GM19324 (cell line): ENCODE measurements at regions not wholly inside any gene's neighbourhood (a gene's known extent, or its start where the extent isn't known, plus 50 kb on each side); places are given as distances from the start of the nearest gene placed in this dataset.
"Not testable (repeated sequence)": the region's sequence is repeated elsewhere in the genome, so short reads cannot be mapped to it uniquely, and the experiment has no call there.

Source experiments
- ATAC-seq: cut with Tn5 transposase; IDR thresholded peaks from one replicate; pipeline ENCODE4 v1.9.1; 2021; ENCODE audit warnings: mild to moderate bottlenecking, moderate library complexity; ENCODE audit not compliant: unreplicated experiment, low FRiP score

GRCh38 chr16:51254390-51254789 lies 103.3 kb upstream of the SALL1 start:
- ATAC-seq: not testable (repeated sequence)

GRCh38 chr16:51248217-51248616 lies 97.1 kb upstream of the SALL1 start:
- ATAC-seq: no peak

- no peak for ATAC-seq
Observed at GRCh38 chr16:51245658-51245995, 94.6 kb upstream of the SALL1 start.

- ATAC-seq: no peak
Observed at GRCh38 chr16:51244887-51245657, 94.0 kb upstream of the SALL1 start.

GRCh38 chr16:51243936-51244436 lies 92.9 kb upstream of the SALL1 start:
- no peak for ATAC-seq

GRCh38 chr16:51242296-51242994 lies 91.4 kb upstream of the SALL1 start:
- ATAC-seq: no peak

- no peak for ATAC-seq
Observed at GRCh38 chr16:51239196-51239595, 88.1 kb upstream of the SALL1 start.

- no peak for ATAC-seq
Observed at GRCh38 chr16:51237861-51238378, 86.8 kb upstream of the SALL1 start.

GRCh38 chr16:51237207-51237606 lies 86.1 kb upstream of the SALL1 start:
- no peak for ATAC-seq

- ATAC-seq: no peak
Observed at GRCh38 chr16:51236583-51236982, 85.5 kb upstream of the SALL1 start.

GRCh38 chr16:51231702-51232101 lies 80.6 kb upstream of the SALL1 start:
- ATAC-seq: no peak

- not testable (repeated sequence) for ATAC-seq
Observed at GRCh38 chr16:51230035-51230434, 79.0 kb upstream of the SALL1 start.

- ATAC-seq: no peak
Observed at GRCh38 chr16:51228097-51228659, 77.1 kb upstream of the SALL1 start.

- ATAC-seq: no peak
Observed at GRCh38 chr16:51225878-51226277, 74.8 kb upstream of the SALL1 start.

- no peak for ATAC-seq
Observed at GRCh38 chr16:51224317-51224716, 73.2 kb upstream of the SALL1 start.

- ATAC-seq: no peak
Observed at GRCh38 chr16:51222016-51222415, 70.9 kb upstream of the SALL1 start.

- ATAC-seq: no peak
Observed at GRCh38 chr16:51211148-51211547, 60.1 kb upstream of the SALL1 start.

GRCh38 chr16:51210087-51210486 lies 59.0 kb upstream of the SALL1 start:
- no peak for ATAC-seq

GRCh38 chr16:51201604-51202003 lies 50.5 kb upstream of the SALL1 start:
- ATAC-seq: no peak
